Upper lobe of left lung (tissue), 6 donors: ENCODE measurements at regions not wholly inside any gene's neighbourhood (a gene's known extent, or its start where the extent isn't known, plus 50 kb on each side); places are given as distances from the start of the nearest gene placed in this dataset.

Experiments
- ATAC-seq, 2 donors: fragments of 200-7000 bp; cut with Tn5 transposase; one replicate each; pipeline ENCODE4 v1.9.1; 2022; ENCODE audit warnings: mild to moderate bottlenecking in 2 of 2, moderate library complexity in 2 of 2; ENCODE audit not compliant: low FRiP score in 2 of 2
- DNase-seq, 2 donors: peaks; one replicate each; pipeline ENCODE4 v3.0.0-alpha.2; 2019 to 2020
- H3K27ac ChIP-seq, 4 donors: fragments of 200-600 bp; sonication (generic); one replicate each; pipeline ENCODE4 v1.5.1; 2016 to 2019
- H3K27me3 ChIP-seq, 4 donors: fragments of 200-600 bp; sonication (generic); one replicate each; pipeline ENCODE4 v1.5.1; 2017 to 2019
- H3K36me3 ChIP-seq, 4 donors: fragments of 200-600 bp; sonication (generic); one replicate each; pipeline ENCODE4 v1.5.1; 2016 to 2019
- H3K4me1 ChIP-seq, 4 donors: fragments of 200-600 bp; sonication (generic); one replicate each; pipeline ENCODE4 v1.5.1; 2018 to 2019
- H3K4me3 ChIP-seq, 4 donors: fragments of 200-600 bp; sonication (generic); one replicate each; pipeline ENCODE4 v1.5.1; 2017 to 2019; ENCODE audit warnings: mild to moderate bottlenecking in 2 of 4, moderate library complexity in 1 of 4
- H3K9me3 ChIP-seq, 4 donors: fragments of 200-600 bp; sonication (generic); one replicate each; pipeline ENCODE4 v1.5.1; 2018 to 2019
- EP300 ChIP-seq, 4 donors: sonication (generic); formaldehyde crosslinking; IDR thresholded peaks; one replicate each; pipeline ENCODE4 v1.5.1; 2017; ENCODE audit warnings: antibody characterized with exemption in 4 of 4, control low read depth in 2 of 4
- POLR2A ChIP-seq, 4 donors: fragments of 450-650 bp; IDR thresholded peaks; one replicate each; pipeline ENCODE4 v1.5.1; 2016 to 2017; ENCODE audit warnings: antibody characterized with exemption in 4 of 4, mild to moderate bottlenecking in 2 of 4
- POLR2AphosphoS5 ChIP-seq, 2 donors: sonication (generic); formaldehyde crosslinking; IDR thresholded peaks; one replicate each; pipeline ENCODE4 v1.5.1; 2017; ENCODE audit warnings: antibody characterized with exemption in 2 of 2
- WGBS, 2 donors: methylation state at CpG; one replicate each; pipeline ENCODE4 v1.1.5; 2017 to 2018; 5-methylcytosine and 5-hydroxymethylcytosine counted together
- TF ChIP-seq, protein P1 (sequence below), 6 experiments: fragments of 450-650 bp in 4 of 6; fragments of 200-600 bp in 2 of 6; sonication (generic) in 2 of 6; IDR thresholded peaks; one replicate each; pipeline ENCODE4 v1.5.1; 2016 to 2019; ENCODE audit warnings: antibody characterized with exemption in 6 of 6
- donor health status: DM: no; HTN: no; CAD: no; lungs with moderate emphysema.
- donor health status: DM: no; HTN: yes; CAD: no; lungs with severe emphysema.

DNA sequence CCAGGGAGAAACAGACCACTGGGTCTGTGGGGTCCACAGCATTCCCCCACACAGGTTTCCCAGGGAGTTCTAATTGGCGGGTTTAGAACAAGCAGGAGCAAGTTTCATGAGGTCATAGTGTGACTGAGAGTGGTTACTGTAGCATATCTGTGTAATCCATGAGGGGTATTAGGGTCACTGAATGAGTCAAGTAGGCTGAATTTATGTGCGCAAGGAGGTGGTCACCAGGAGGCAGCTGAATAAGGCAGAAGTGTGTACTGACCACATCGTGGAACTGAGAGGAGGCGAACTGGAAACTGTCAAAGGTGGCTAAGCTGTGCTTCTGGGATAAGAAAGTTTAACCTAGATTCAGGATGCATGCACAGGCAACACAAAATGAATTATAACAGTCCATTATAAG is 876.0 kb downstream of the METTL15 start:
- H3K4me3 ChIP-seq: no peak overlapping the region
- DNase-seq: no peak
- no peaks in the 10 kb centered on the region for H3K4me1 ChIP-seq
- no peaks in the 10 kb centered on the region for H3K9me3 ChIP-seq
- no peaks in the 10 kb centered on the region for H3K36me3 ChIP-seq
- H3K27me3 ChIP-seq: no peaks in the 10 kb centered on the region
- ATAC-seq: no peak
- TF ChIP-seq POLR2A (IDR thresholded peaks at IDR 0.05) (no peak), POLR2AphosphoS5 (IDR thresholded peaks at IDR 0.05) (no peak), EP300 (IDR thresholded peaks at IDR 0.05) (no peak)
- TF ChIP-seq, protein P1, sequence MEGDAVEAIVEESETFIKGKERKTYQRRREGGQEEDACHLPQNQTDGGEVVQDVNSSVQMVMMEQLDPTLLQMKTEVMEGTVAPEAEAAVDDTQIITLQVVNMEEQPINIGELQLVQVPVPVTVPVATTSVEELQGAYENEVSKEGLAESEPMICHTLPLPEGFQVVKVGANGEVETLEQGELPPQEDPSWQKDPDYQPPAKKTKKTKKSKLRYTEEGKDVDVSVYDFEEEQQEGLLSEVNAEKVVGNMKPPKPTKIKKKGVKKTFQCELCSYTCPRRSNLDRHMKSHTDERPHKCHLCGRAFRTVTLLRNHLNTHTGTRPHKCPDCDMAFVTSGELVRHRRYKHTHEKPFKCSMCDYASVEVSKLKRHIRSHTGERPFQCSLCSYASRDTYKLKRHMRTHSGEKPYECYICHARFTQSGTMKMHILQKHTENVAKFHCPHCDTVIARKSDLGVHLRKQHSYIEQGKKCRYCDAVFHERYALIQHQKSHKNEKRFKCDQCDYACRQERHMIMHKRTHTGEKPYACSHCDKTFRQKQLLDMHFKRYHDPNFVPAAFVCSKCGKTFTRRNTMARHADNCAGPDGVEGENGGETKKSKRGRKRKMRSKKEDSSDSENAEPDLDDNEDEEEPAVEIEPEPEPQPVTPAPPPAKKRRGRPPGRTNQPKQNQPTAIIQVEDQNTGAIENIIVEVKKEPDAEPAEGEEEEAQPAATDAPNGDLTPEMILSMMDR (IDR thresholded peaks at IDR 0.05): no peak
- WGBS, 2 donors: 79 to 93% methylated on average over 4 of the region's 4 CpGs
- H3K27ac ChIP-seq: no peak overlapping the region

DNA sequence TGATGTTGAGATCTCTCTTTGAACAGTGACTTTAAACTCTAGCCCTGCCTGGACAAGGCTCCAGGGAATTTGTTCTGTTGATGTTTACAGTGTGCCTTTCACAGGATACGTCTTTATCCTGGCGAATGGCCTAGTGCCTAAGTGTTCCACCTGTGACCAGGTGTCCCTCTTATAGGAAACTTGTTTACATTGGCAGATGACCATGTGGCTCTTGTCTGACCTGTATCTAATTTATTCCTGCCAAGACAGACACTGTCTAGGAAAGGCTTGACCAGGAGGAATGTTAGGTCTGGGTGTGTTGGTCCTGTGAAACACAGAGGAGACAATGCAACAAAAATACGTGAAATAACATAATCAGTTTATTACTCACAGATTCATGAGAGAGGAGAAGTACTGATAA is 875.6 kb downstream of the METTL15 start:
- H3K4me3 ChIP-seq: no peak overlapping the region
- 65 to 74% methylated on average over 3 of the region's 3 CpGs for WGBS, 2 donors
- H3K27me3 ChIP-seq: no peaks in the 10 kb centered on the region
- no peaks in the 10 kb centered on the region for H3K4me1 ChIP-seq
- DNase-seq: no peak
- no peaks in the 10 kb centered on the region for H3K9me3 ChIP-seq
- no peaks in the 10 kb centered on the region for H3K36me3 ChIP-seq
- H3K27ac ChIP-seq: no peak overlapping the region
- ATAC-seq: no peak
- TF ChIP-seq, protein P1 (IDR thresholded peaks at IDR 0.05): no peak
- TF ChIP-seq POLR2AphosphoS5 (IDR thresholded peaks at IDR 0.05) (no peak), POLR2A (IDR thresholded peaks at IDR 0.05) (no peak), EP300 (IDR thresholded peaks at IDR 0.05) (no peak)

DNA sequence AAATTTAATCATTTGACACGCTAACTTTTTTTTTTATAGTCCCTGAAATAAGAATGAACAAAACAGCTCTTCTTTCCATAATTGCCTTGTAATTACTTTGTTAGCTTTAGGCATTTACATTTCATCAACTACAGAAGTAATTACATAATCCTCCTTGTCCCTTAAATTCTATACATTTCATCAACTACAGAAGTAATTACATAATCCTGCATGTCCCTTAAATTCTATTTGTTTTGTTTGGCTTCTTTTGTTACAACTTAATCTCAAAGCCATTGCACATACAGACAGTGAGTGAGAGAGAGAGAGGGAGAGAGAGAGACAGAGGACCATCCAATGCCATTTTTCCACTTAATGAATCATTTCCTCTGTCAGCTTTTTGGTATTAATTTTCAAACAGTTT is 873.2 kb downstream of the METTL15 start:
- ATAC-seq (no peak), DNase-seq (no peak)
- Histone ChIP-seq H3K9me3 (no peaks in the 10 kb centered on the region), H3K4me1 (no peaks in the 10 kb centered on the region), H3K4me3 (no peak overlapping the region), H3K27me3 (no peaks in the 10 kb centered on the region), H3K27ac (no peak overlapping the region), H3K36me3 (no peaks in the 10 kb centered on the region)
- TF ChIP-seq EP300 (IDR thresholded peaks at IDR 0.05): no peak
- TF ChIP-seq POLR2AphosphoS5 (IDR thresholded peaks at IDR 0.05): no peak
- TF ChIP-seq, protein P1 (IDR thresholded peaks at IDR 0.05): no peak
- TF ChIP-seq POLR2A (IDR thresholded peaks at IDR 0.05): no peak
- 59 to 67% methylated on average over 1 of the region's 1 CpG for WGBS, 2 donors

DNA sequence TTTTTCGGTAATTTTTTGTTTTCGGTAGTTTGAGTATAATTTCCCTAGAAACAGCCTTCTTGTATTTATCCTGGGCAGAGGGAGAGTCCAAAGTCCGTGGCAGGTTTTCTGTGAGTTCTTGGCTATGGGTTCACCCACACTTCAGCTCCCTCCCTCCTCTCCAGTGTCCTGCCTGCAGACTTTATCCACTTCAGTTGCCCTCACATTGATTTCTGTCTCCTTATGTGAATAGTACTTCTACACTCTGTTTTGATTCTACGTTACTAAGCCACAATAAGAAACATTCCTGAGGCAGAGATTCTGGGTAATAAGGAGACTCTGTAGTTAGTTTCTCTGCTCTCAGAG is 868.6 kb downstream of the METTL15 start:
- no peak for DNase-seq
- TF ChIP-seq POLR2AphosphoS5 (IDR thresholded peaks at IDR 0.05): no peak
- no peak for TF ChIP-seq EP300 (IDR thresholded peaks at IDR 0.05)
- TF ChIP-seq POLR2A (IDR thresholded peaks at IDR 0.05): no peak
- TF ChIP-seq, protein P1 (IDR thresholded peaks at IDR 0.05): no peak
- Histone ChIP-seq H3K4me3 (no peak overlapping the region), H3K9me3 (no peaks in the 10 kb centered on the region), H3K4me1 (no peaks in the 10 kb centered on the region), H3K27ac (no peak overlapping the region), H3K36me3 (no peaks in the 10 kb centered on the region), H3K27me3 (no peaks in the 10 kb centered on the region)
- WGBS, 2 donors: 72% methylated on average over 4 of the region's 4 CpGs
- peak; percentile 29 to 49 for ATAC-seq

DNA sequence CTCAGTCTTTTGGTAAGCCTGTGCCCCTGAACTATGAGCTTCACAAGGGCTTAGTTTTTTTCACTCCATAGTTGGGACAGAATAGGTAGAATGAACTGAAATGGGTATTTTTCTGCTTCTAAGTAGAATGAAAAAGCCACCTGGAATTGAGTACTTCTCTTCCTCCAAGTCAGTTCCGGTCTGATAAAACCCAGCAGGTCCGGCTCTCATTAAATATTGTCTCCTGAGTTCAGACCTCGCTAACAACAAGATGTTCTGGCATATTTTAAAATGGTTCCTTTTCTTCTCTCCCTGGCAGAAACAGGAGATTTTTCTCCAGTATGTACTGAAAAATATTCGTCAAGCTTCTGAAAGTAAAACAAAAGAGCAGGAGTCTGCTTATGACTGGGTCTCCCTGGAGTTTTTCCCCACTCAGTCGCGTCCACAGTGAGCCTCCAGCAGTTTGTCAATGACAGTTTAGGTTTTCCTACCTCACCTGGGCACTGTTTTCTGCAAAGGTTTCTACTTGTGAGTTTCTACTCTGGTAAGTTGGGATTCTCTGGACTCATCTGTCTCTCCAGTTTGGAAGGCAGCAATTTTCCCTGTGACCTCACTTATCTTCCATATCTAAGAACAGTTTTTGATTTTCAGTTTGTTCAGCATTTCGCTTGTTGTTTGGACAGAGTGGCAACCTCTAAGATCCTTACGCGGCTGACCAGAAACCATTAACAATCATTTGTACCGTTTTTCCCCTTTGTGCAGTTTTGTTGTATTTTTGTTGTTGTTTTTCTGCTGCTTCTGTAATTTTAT is 868.0 kb downstream of the METTL15 start:
- Histone ChIP-seq H3K4me1 (no peaks in the 10 kb centered on the region), H3K4me3 (no peak overlapping the region), H3K27me3 (no peaks in the 10 kb centered on the region), H3K36me3 (no peaks in the 10 kb centered on the region), H3K27ac (no peak overlapping the region), H3K9me3 (no peaks in the 10 kb centered on the region)
- DNase-seq (no peak), ATAC-seq (no peak)
- TF ChIP-seq POLR2A (IDR thresholded peaks at IDR 0.05) (no peak), POLR2AphosphoS5 (IDR thresholded peaks at IDR 0.05) (no peak), EP300 (IDR thresholded peaks at IDR 0.05) (no peak)
- TF ChIP-seq, protein P1 (IDR thresholded peaks at IDR 0.05): no peak
- 78 to 84% methylated on average over 10 of the region's 10 CpGs for WGBS, 2 donors
